Fibroblast of skin of scalp (primary cell): ENCODE measurements at regions not wholly inside any gene's neighbourhood (a gene's known extent, or its start where the extent isn't known, plus 50 kb on each side); places are given as distances from the start of the nearest gene placed in this dataset.
"Not testable (repeated sequence)": the region's sequence is repeated elsewhere in the genome, so short reads cannot be mapped to it uniquely, and the experiment has no call there.

Experiments
- DNase-seq: peaks from one replicate; pipeline ENCODE4 v3.0.0-alpha.2; 2013

GRCh38 chr1:187733232-187733631 is 904.5 kb downstream of the PLA2G4A start:
- no peak for DNase-seq

- no peak for DNase-seq
These were observed 905.7 kb downstream of the PLA2G4A start for GRCh38 chr1:187734427-187734826.

- no peak for DNase-seq
These were observed 915.9 kb downstream of the PLA2G4A start for GRCh38 chr1:187744665-187745064.

DNA sequence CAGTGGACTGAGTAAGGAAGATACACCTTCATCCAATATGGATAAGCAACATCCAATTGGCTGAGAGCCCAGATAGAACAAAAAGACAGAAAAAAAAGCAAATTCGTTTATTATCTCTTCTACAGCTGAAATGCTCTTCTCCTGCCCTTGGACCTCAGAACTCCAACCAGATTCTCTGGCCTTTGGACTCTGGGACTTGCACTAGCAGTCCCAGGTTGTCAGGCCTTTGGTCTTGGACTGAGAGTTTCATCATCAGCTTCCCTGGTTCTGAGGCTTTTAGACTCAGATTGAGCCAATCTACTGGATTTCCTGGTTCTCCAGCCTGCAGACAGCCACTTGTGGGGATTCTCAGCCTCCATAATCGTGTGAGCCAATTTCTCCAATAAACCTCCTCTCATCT is 926.8 kb downstream of the PLA2G4A start:
- no peak for DNase-seq

DNA sequence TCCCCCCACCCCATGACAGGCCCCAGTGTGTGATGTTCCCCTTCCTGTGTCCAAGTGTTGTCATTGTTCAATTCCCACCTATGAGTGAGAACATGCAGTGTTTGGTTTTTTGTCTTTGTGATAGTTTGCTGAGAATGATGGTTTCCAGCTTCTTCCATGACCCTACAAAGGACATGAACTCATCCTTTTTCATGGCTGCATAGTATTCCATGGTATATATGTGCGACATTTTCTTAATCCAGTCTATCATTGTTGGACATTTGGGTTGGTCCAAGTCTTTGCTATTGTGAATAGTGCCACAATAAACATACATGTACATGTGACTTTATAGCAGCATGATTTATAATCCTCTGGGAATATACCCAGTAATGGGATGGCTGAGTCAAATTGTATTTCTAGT is 927.9 kb downstream of the PLA2G4A start:
- not testable (repeated sequence) for DNase-seq

GRCh38 chr1:187759825-187760333 is 931.1 kb downstream of the PLA2G4A start:
- DNase-seq = no peak

- no peak for DNase-seq
These were observed 933.4 kb downstream of the PLA2G4A start for GRCh38 chr1:187762118-187762517.

DNA sequence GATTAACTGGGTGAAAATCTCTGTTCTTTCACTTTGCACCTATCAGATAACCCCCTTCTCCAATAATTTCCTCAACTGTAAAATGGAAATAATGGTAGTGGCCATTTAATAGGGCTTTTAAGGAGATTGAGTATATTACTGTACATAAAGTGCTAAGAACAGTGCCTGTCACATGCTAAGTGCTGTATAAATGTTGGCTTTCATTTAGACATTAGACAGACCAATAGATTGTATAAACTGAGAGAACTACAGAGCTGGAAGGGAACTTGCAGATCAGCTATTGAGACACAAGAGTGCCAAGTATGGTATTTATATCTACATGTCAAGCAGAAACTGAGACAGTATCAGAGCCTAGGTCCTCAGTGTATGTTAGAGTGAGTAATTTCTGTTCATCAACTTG is 934.7 kb downstream of the PLA2G4A start:
- DNase-seq = no peak

DNA sequence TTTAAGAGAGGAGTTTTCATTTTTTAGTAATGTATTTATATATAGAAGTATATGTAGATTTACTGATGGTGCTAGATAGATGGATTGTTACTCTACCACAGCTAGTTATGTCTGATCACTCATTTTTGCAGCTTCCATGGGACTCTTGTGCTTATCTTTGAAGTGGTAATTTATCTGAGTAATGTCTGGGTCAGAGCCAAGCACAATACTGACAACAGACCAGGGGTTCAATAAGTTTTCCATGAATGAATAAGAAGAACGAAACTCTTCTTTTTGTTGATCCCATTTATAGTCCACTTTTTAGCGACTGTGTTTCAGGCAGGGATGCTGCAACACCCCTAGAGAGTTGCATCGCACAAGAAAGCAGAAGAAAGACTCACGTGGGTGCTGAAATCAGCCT is 935.2 kb downstream of the PLA2G4A start:
- peak; percentile 13 for DNase-seq

DNA sequence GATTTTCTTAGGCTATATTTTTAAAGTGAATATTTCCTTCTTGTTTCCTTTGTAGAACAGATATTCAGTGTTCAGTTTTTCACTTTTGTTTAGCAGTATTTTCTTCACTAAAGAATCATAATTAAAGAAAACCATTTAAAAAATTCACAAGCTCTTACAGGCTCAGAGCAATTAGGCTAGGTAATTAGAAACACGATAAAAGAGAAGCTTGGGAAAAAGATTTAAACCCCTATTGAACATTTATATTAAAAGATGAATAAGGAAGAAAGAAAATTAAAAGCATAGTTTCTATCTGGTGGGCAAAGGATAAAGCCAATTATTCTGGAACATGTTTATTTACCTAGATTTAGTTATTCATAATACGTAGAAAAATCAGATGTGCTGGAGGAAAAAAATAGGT is 942.6 kb downstream of the PLA2G4A start:
- no peak for DNase-seq

- no peak for DNase-seq
These were observed 944.4 kb downstream of the PLA2G4A start for GRCh38 chr1:187773168-187773567.

DNA sequence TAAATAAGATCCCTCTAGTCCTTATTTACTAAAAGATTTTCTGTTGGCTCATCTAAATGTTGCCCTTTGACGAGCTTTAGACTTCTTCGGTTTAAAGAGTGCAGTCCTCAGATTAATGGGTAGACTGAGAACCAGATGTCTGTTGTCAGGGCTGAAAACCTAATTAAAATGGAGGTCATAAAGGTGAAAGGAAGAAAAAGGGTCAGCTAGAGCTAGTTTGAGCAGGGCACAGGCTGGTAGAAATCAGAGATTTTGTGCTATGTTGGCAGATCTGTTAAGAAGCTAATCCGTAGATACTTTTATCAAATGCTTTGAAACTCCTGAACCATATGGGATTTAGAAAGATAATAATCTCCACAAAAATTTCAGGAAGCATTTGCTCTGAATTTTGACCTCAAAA is 959.0 kb downstream of the PLA2G4A start:
- no peak for DNase-seq

- no peak for DNase-seq
These were observed 960.0 kb downstream of the PLA2G4A start for GRCh38 chr1:187788718-187789117.

- DNase-seq = no peak
These were observed 962.0 kb downstream of the PLA2G4A start for GRCh38 chr1:187790724-187791123.

DNA sequence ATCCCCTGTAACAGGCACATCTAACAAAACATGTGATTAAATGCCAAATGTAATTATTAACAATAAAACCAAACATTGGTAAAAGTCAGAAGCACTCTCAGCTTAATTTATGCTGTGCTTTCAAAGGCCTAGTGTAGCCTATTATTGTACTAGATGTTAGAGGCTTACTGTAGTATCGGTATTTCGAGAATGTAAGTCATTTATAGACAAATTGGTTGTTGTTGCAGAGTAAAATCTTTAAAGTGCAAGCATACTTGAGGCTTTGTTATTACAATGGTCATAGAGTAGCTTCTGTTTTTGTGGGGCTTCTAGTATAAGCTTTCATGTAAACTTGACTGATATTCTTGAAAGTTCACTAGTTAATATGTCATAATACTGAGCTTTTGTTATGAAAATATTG is 965.8 kb downstream of the PLA2G4A start:
- no peak for DNase-seq

GRCh38 chr1:187809549-187809948 is 980.8 kb downstream of the PLA2G4A start:
- no peak for DNase-seq

DNA sequence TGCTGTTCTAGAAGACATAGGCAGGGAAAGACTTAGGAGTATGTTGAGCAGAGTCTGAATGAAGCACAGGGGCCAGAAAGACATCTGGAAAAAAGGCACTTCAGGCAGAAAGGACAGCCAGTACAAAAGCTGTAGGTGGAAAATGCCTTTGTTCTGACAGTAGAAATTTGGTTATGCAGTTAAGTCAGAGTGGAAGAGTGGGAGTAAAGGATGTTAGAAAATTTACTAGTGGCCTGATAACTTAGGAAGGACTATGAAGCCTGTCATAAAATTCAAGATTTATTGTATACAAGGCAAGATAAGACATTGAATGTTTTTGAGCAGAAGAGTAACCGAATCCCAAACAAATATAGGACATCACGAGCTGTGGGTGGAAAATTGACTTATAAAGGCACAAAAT is 987.9 kb downstream of the PLA2G4A start:
- DNase-seq = no peak

- DNase-seq = no peak
These were observed 989.0 kb downstream of the PLA2G4A start for GRCh38 chr1:187817782-187818181.

DNA sequence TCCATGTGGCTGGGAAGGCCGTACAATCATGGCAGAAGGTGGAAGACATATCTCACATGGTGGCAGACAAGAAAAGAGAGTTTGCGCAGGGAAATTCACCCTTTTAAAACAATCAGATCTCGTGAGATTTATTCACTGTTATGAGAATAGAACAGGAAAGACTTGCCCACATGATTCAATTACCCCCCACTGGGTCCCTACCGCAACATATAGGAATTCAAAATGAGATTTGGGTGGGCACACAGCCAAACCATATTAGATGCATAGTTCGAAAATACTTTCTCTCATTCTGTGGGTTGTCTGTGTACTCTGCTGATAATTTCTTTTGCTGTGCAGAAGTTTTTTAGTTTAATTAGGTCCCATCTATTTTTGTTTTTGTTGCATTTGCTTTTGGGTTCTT is 990.3 kb downstream of the PLA2G4A start:
- DNase-seq = peak; percentile 45

DNA sequence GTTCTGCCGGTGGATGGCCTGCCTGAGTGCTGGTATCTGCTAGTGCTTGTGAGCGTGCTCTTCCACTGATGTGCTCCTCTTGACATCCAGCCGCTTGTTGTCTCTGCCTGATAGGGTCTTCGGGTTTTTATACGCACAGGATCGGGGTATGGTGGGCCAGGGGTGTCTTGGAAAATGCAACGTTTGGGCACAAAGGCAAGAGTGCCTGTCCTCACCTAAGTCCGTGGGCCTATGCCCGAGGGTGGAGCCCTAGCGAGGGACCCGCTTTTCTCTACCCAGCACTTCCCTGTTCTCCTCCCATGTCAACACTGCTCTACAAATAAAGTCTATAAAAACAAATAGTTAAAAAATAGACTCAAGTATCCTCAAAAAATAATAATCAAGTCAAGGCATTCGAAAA is 1007.8 kb downstream of the PLA2G4A start:
- no peak for DNase-seq

GRCh38 chr1:187837787-187838186 is 1009.0 kb downstream of the PLA2G4A start:
- no peak for DNase-seq

GRCh38 chr1:187838335-187839293 is 1009.9 kb downstream of the PLA2G4A start:
- no peak for DNase-seq

GRCh38 chr1:187839873-187840272 is 1011.1 kb downstream of the PLA2G4A start:
- no peak for DNase-seq

DNA sequence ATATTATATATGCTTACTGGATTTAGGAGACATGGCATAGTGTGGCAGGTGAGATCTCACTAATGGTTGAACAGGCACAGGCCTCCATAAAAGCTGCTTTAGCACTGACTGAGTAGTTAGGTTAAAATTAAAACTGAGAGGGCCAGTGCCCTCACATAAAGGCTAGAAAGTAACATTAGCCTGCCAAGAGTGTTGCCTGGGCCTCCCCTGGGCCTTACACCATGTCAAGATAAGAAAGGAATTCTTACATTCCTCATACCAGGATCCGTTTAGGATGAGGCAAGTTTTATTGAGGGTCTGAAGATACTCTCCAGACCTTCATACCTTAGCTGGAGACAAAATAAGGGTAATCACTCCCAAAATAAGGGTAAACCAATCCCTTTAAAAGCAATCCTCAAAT is 1011.8 kb downstream of the PLA2G4A start:
- DNase-seq = peak; percentile 7
